ENCODE measurements at regions not wholly inside any gene's neighbourhood (a gene's known extent, or its start where the extent isn't known, plus 50 kb on each side); places are given as distances from the start of the nearest gene placed in this dataset.

GRCh38 chr6:56868687-56869086 is 86.2 kb upstream of the BEND6 start:
- H3F3A ChIP-seq (ENCODE audit: control insufficient read depth, insufficient read depth), result no peaks in the 10 kb centered on the region
- no peaks in the 10 kb centered on the region for H4K20me1 ChIP-seq (ENCODE audit: control insufficient read depth, insufficient read depth, low read depth, low read length)
- H3K79me2 ChIP-seq (ENCODE audit: control insufficient read depth, low read length), result no peaks in the 10 kb centered on the region
- H3K36me3 ChIP-seq (ENCODE audit: control insufficient read depth, low read length), result no peaks in the 10 kb centered on the region
- no peak overlapping the region for H3K27ac ChIP-seq (ENCODE audit: low read depth, low read length)
- H3K27me3 ChIP-seq (ENCODE audit: control insufficient read depth, low read length), result no peaks in the 10 kb centered on the region
- TF ChIP-seq CTCF (IDR thresholded peaks at IDR 0.05; ENCODE audit: low read depth, low read length, poor library complexity, severe bottlenecking) (no peak), EZH2phosphoT487 (IDR thresholded peaks at IDR 0.05; ENCODE audit: borderline replicate concordance, low read length) (no peak)
- H3K9me3 ChIP-seq (ENCODE audit: control insufficient read depth, insufficient read depth, low read length), result no peaks in the 10 kb centered on the region
- no peak overlapping the region for H3K4me2 ChIP-seq (ENCODE audit: low read length)
- H3K4me1 ChIP-seq (ENCODE audit: control insufficient read depth, low read length), result no peaks in the 10 kb centered on the region
- H3K9me2 ChIP-seq (replicated peaks; ENCODE audit: control insufficient read depth, low read length), result no peaks in the 10 kb centered on the region
- no peak overlapping the region for H3K4me3 ChIP-seq (ENCODE audit: low read length)

- no peaks in the 10 kb centered on the region for H3K79me2 ChIP-seq (ENCODE audit: control insufficient read depth, low read length)
- H3K27ac ChIP-seq (ENCODE audit: low read depth, low read length), result no peak overlapping the region
- no peaks in the 10 kb centered on the region for H3K36me3 ChIP-seq (ENCODE audit: control insufficient read depth, low read length)
- no peak overlapping the region for H3K4me3 ChIP-seq (ENCODE audit: low read length)
- TF ChIP-seq CTCF (IDR thresholded peaks at IDR 0.05; ENCODE audit: low read depth, low read length, poor library complexity, severe bottlenecking), result no peak
- no peak for TF ChIP-seq EZH2phosphoT487 (IDR thresholded peaks at IDR 0.05; ENCODE audit: borderline replicate concordance, low read length)
- H3K9me2 ChIP-seq (replicated peaks; ENCODE audit: control insufficient read depth, low read length), result no peaks in the 10 kb centered on the region
- no peak overlapping the region for H3K4me2 ChIP-seq (ENCODE audit: low read length)
- no peaks in the 10 kb centered on the region for H3K27me3 ChIP-seq (ENCODE audit: control insufficient read depth, low read length)
- H3F3A ChIP-seq (ENCODE audit: control insufficient read depth, insufficient read depth), result no peaks in the 10 kb centered on the region
- no peaks in the 10 kb centered on the region for H3K4me1 ChIP-seq (ENCODE audit: control insufficient read depth, low read length)
- H4K20me1 ChIP-seq (ENCODE audit: control insufficient read depth, insufficient read depth, low read depth, low read length), result no peaks in the 10 kb centered on the region
- no peaks in the 10 kb centered on the region for H3K9me3 ChIP-seq (ENCODE audit: control insufficient read depth, insufficient read depth, low read length)
Observed at GRCh38 chr6:56866917-56867522, 87.9 kb upstream of the BEND6 start.

GRCh38 chr6:56865081-56865875 is 89.6 kb upstream of the BEND6 start:
- Histone ChIP-seq H3K9me2 (replicated peaks; ENCODE audit: control insufficient read depth, low read length) (no peaks in the 10 kb centered on the region), H3K27me3 (ENCODE audit: control insufficient read depth, low read length) (no peaks in the 10 kb centered on the region), H3K79me2 (ENCODE audit: control insufficient read depth, low read length) (no peaks in the 10 kb centered on the region), H4K20me1 (ENCODE audit: control insufficient read depth, insufficient read depth, low read depth, low read length) (no peaks in the 10 kb centered on the region), H3F3A (ENCODE audit: control insufficient read depth, insufficient read depth) (no peaks in the 10 kb centered on the region), H3K36me3 (ENCODE audit: control insufficient read depth, low read length) (no peaks in the 10 kb centered on the region), H3K27ac (ENCODE audit: low read depth, low read length) (no peak overlapping the region), H3K4me3 (ENCODE audit: low read length) (no peak overlapping the region), H3K4me2 (ENCODE audit: low read length) (no peak overlapping the region), H3K4me1 (ENCODE audit: control insufficient read depth, low read length) (no peaks in the 10 kb centered on the region), H3K9me3 (ENCODE audit: control insufficient read depth, insufficient read depth, low read length) (no peaks in the 10 kb centered on the region)
- TF ChIP-seq EZH2phosphoT487 (IDR thresholded peaks at IDR 0.05; ENCODE audit: borderline replicate concordance, low read length) (no peak), CTCF (IDR thresholded peaks at IDR 0.05; ENCODE audit: low read depth, low read length, poor library complexity, severe bottlenecking) (no peak)

Data from DOHH2 (cell line).